ENCODE measurements at regions not wholly inside any gene's neighbourhood (a gene's known extent, or its start where the extent isn't known, plus 50 kb on each side); places are given as distances from the start of the nearest gene placed in this dataset.

GRCh38 chr2:128756365-128756717, 437.7 kb upstream of the HS6ST1 start (continued):
- TF ChIP-seq THAP8 (CRISPR knock-in tag; IDR thresholded peaks at IDR 0.05; ENCODE audit: borderline replicate concordance) = no peak

GRCh38 chr2:128765811-128766210, 447.1 kb upstream of the HS6ST1 start:
- Histone ChIP-seq H3K9ac (ENCODE audit: insufficient read depth, low read depth, low read length) (no peak overlapping the region), H3K9me3 (ENCODE audit: low read length) (no peaks in the 10 kb centered on the region), H2AFZ (ENCODE audit: low read length) (no peak overlapping the region), H4K20me1 (ENCODE audit: insufficient read depth, low read length) (no peaks in the 10 kb centered on the region), H3K4me3 (replicated peaks in 1 of 3; ENCODE audit: insufficient read depth in 1 of 3, low read depth in 2 of 3, low read length in 3 of 3) (no peak overlapping the region), H3K27me3 (ENCODE audit: control insufficient read depth in 1 of 2, insufficient read depth in 2 of 2, low read length in 2 of 2) (0 out of 5 replicates have a peak, but pooled peaks cover 0 to 4% of the 10 kb centered on the region in 2 experiments), H3K79me2 (ENCODE audit: insufficient read depth, low read length) (no peaks in the 10 kb centered on the region), H3K36me3 (replicated peaks in 1 of 2; ENCODE audit: control insufficient read depth in 1 of 2, insufficient read depth in 2 of 2, low read length in 2 of 2) (no peaks in the 10 kb centered on the region), H3K4me1 (ENCODE audit: insufficient read depth, low read length) (no peaks in the 10 kb centered on the region), H3K27ac (ENCODE audit: extremely low read length, insufficient read depth, low read length) (no peak overlapping the region), H3K4me2 (ENCODE audit: low read depth, low read length) (no peak overlapping the region)
- no peak for TF ChIP-seq ZFY (CRISPR knock-in tag; IDR thresholded peaks at IDR 0.05)
- in situ Hi-C loops (cut with HindIII; ENCODE audit: extremely low pct_ligation_motif_present, low pct_unique_long_range_greater_than_20kb) = loop anchor here (25.0 kb wide), 1 partner anchor 1071 kb away; no protein-coding TSS in a partner anchor
- WGBS (ENCODE audit: low lambda C conversion rate) = 19% methylated on average over 4 of the region's 6 CpGs
- ChIA-PET CTCF (ENCODE audit: low intra/inter-chr PET ratio, low total read pairs) (no interaction called here), POLR2A (no interaction called here)
- FAIRE-seq (no peak), DNase-seq (ENCODE audit: low spot score) (no peak), ATAC-seq (no peak)
- BruUV-seq (replicated peaks) = no TSS peak
- intact Hi-C loops (cut with micrococcal nuclease; ENCODE audit: unreplicated experiment) = no loop called here

GRCh38 chr2:128768041-128768440, 449.4 kb upstream of the HS6ST1 start:
- no TSS peak for BruUV-seq (replicated peaks)
- 33% methylated on average over 1 of the region's 1 CpG for WGBS (ENCODE audit: low lambda C conversion rate)
- Histone ChIP-seq H3K36me3 (replicated peaks in 1 of 2; ENCODE audit: control insufficient read depth in 1 of 2, insufficient read depth in 2 of 2, low read length in 2 of 2) (no peaks in the 10 kb centered on the region), H3K9me3 (ENCODE audit: low read length) (no peaks in the 10 kb centered on the region), H2AFZ (ENCODE audit: low read length) (no peak overlapping the region), H4K20me1 (ENCODE audit: insufficient read depth, low read length) (no peaks in the 10 kb centered on the region), H3K4me2 (ENCODE audit: low read depth, low read length) (no peak overlapping the region), H3K4me3 (replicated peaks in 1 of 3; ENCODE audit: insufficient read depth in 1 of 3, low read depth in 2 of 3, low read length in 3 of 3) (no peak overlapping the region), H3K9ac (ENCODE audit: insufficient read depth, low read depth, low read length) (no peak overlapping the region), H3K79me2 (ENCODE audit: insufficient read depth, low read length) (no peaks in the 10 kb centered on the region), H3K4me1 (ENCODE audit: insufficient read depth, low read length) (no peaks in the 10 kb centered on the region), H3K27me3 (ENCODE audit: control insufficient read depth in 1 of 2, insufficient read depth in 2 of 2, low read length in 2 of 2) (peaks cover 0 to 11% of the 10 kb centered on the region in 2 experiments; a peak in 1 of 5 replicates), H3K27ac (ENCODE audit: extremely low read length, insufficient read depth, low read length) (no peak overlapping the region)
- CTCF ChIA-PET (ENCODE audit: low intra/inter-chr PET ratio, low total read pairs) = no interaction called here
- in situ Hi-C loops (cut with HindIII; ENCODE audit: extremely low pct_ligation_motif_present, low pct_unique_long_range_greater_than_20kb) (loop anchor here (25.0 kb wide), 1 partner anchor 1069 kb away; no protein-coding TSS in a partner anchor), intact Hi-C loops (cut with micrococcal nuclease; ENCODE audit: unreplicated experiment) (no loop called here)
- POLR2A ChIA-PET = no interaction called here
- FAIRE-seq (no peak), ATAC-seq (no peak), DNase-seq (ENCODE audit: low spot score) (no peak)
- no peak for TF ChIP-seq MAX (IDR thresholded peaks at IDR 0.05)
- TF ChIP-seq THAP7 (CRISPR knock-in tag; IDR thresholded peaks at IDR 0.05) = no peak
- TF ChIP-seq MTA1 (CRISPR knock-in tag; IDR thresholded peaks at IDR 0.05; ENCODE audit: borderline replicate concordance) = no peak
